OCI-LY7 (cell line): ENCODE measurements at regions not wholly inside any gene's neighbourhood (a gene's known extent, or its start where the extent isn't known, plus 50 kb on each side); places are given as distances from the start of the nearest gene placed in this dataset.
"Not testable (repeated sequence)": the region's sequence is repeated elsewhere in the genome, so short reads cannot be mapped to it uniquely, and the experiment has no call there.

Experiments
- BruUV-seq: library from RNA; stranded (reverse); fragments of 400-500 nt; replicated peaks from 2 replicates; lab custom pipeline; 2021; lab: Mats Ljungman, UMichigan
- CTCF ChIA-PET: fragments of 300-600 bp; sonication (Branson Sonifier 250); formaldehyde crosslinking; loops from one replicate; lab custom pipeline; 2022; ENCODE audit warnings: antibody characterized with exemption; ENCODE audit not compliant: unreplicated experiment; lab: Charles Lee
- POLR2A ChIA-PET: fragments of 300-600 bp; sonication (Branson Sonifier 250); formaldehyde crosslinking; loops from one replicate; lab custom pipeline; 2022; ENCODE audit warnings: antibody characterized with exemption; lab: Charles Lee
- DNase-seq: peaks from one replicate; pipeline ENCODE4 v3.0.0-alpha.2; 2015; ENCODE audit warnings: low spot score
- H2AFZ ChIP-seq: fragments of 200-600 bp; sonication (generic), shearing (Covaris generic); 2 replicates; pipeline ENCODE4 v1.6.1; 2014; ENCODE audit warnings: mild to moderate bottlenecking, antibody characterized with exemption, low read length, moderate library complexity
- H3K27ac ChIP-seq: fragments of 200-600 bp; sonication (generic); 2 replicates; pipeline ENCODE4 v1.5.1; 2014; ENCODE audit warnings: mixed run types, low read depth, mild to moderate bottlenecking, moderate library complexity, low read length, inconsistent platforms; ENCODE audit not compliant: poor library complexity, severe bottlenecking
- H3K36me3 ChIP-seq: fragments of 200-600 bp; sonication (generic); 2 replicates; pipeline ENCODE4 v1.6.1; 2014; ENCODE audit warnings: mild to moderate bottlenecking, antibody characterized with exemption, low read length, moderate library complexity, mixed read lengths; ENCODE audit not compliant: insufficient read depth
- H3K4me1 ChIP-seq: fragments of 200-600 bp; sonication (generic); 2 replicates; pipeline ENCODE4 v1.5.1; 2014; ENCODE audit warnings: mild to moderate bottlenecking, low read length; ENCODE audit not compliant: insufficient read depth, poor library complexity, severe bottlenecking
- H3K4me2 ChIP-seq: fragments of 200-600 bp; sonication (generic); 2 replicates; pipeline ENCODE4 v1.6.1; 2014; ENCODE audit warnings: mild to moderate bottlenecking, low read length
- H3K4me3 ChIP-seq: fragments of 200-600 bp; sonication (generic); 2 replicates; pipeline ENCODE4 v1.5.1; 2014; ENCODE audit warnings: mild to moderate bottlenecking, low read depth, low read length; ENCODE audit not compliant: poor library complexity, severe bottlenecking
- H3K79me2 ChIP-seq: fragments of 200-600 bp; sonication (generic); 2 replicates; pipeline ENCODE4 v1.6.1; 2016; ENCODE audit warnings: low read depth, mild to moderate bottlenecking, low read length, moderate library complexity, mixed read lengths; ENCODE audit not compliant: insufficient read depth
- H3K9me2 ChIP-seq: fragments of 200-600 bp; sonication (generic); 2 replicates; pipeline ENCODE4 v1.6.1; 2016; ENCODE audit warnings: mild to moderate bottlenecking, low read length, mixed read lengths; ENCODE audit not compliant: insufficient read depth
- H3K9me3 ChIP-seq: fragments of 200-600 bp; sonication (generic); 2 replicates; pipeline ENCODE4 v1.6.1; 2014; ENCODE audit warnings: mild to moderate bottlenecking, mixed run types, low read length, mixed read lengths
- H4K20me1 ChIP-seq: fragments of 200-600 bp; sonication (generic); 2 replicates; pipeline ENCODE4 v1.6.1; 2014; ENCODE audit warnings: mild to moderate bottlenecking, antibody characterized with exemption, low read length, moderate library complexity, mixed read lengths; ENCODE audit not compliant: insufficient read depth
- intact Hi-C: fragments of 100-400 bp; cut with micrococcal nuclease; formaldehyde crosslinking; loops from one replicate; pipeline ENCODE4 v1.10.0; 2022; ENCODE audit not compliant: unreplicated experiment

- H3K4me2 ChIP-seq, H3K4me1 ChIP-seq, H4K20me1 ChIP-seq, H3K79me2 ChIP-seq, H2AFZ ChIP-seq, H3K4me3 ChIP-seq, H3K27ac ChIP-seq, DNase-seq, intact Hi-C loops, H3K9me3 ChIP-seq, H3K36me3 ChIP-seq, CTCF ChIA-PET, BruUV-seq, H3K9me2 ChIP-seq: not testable (repeated sequence)
- POLR2A ChIA-PET = interaction anchor here (0.7 kb wide), 1 partner anchor 891 kb away, joined by 3 read pairs; no protein-coding TSS in a partner anchor
Measured at GRCh38 chr7:149982537-149983112, 108.9 kb downstream of the ATP6V0E2 start.

GRCh38 chr7:149986866-149987265 lies 113.1 kb downstream of the ATP6V0E2 start:
- H3K27ac ChIP-seq, intact Hi-C loops, H3K79me2 ChIP-seq, DNase-seq, H2AFZ ChIP-seq, H3K4me2 ChIP-seq, H3K4me1 ChIP-seq, CTCF ChIA-PET, H3K9me3 ChIP-seq, H3K9me2 ChIP-seq, BruUV-seq, H4K20me1 ChIP-seq, POLR2A ChIA-PET, H3K4me3 ChIP-seq, H3K36me3 ChIP-seq: not testable (repeated sequence)

GRCh38 chr7:149991652-149992302 lies 118.0 kb downstream of the ATP6V0E2 start:
- H3K9me3 ChIP-seq, BruUV-seq, H3K36me3 ChIP-seq, POLR2A ChIA-PET, H3K4me3 ChIP-seq, intact Hi-C loops, H4K20me1 ChIP-seq, H3K4me1 ChIP-seq, H2AFZ ChIP-seq, CTCF ChIA-PET, H3K4me2 ChIP-seq, H3K79me2 ChIP-seq, H3K9me2 ChIP-seq, H3K27ac ChIP-seq, DNase-seq: not testable (repeated sequence)

- H3K79me2 ChIP-seq, BruUV-seq, H3K4me2 ChIP-seq, H3K9me2 ChIP-seq, H3K4me3 ChIP-seq, CTCF ChIA-PET, H3K9me3 ChIP-seq, H3K27ac ChIP-seq, H3K36me3 ChIP-seq, H3K4me1 ChIP-seq, DNase-seq, H4K20me1 ChIP-seq, POLR2A ChIA-PET, intact Hi-C loops, H2AFZ ChIP-seq: not testable (repeated sequence)
Measured at GRCh38 chr7:149992366-149992765, 118.6 kb downstream of the ATP6V0E2 start.

GRCh38 chr7:149995369-149996026 lies 121.7 kb downstream of the ATP6V0E2 start:
- intact Hi-C loops, H3K4me2 ChIP-seq, H3K4me1 ChIP-seq, POLR2A ChIA-PET, DNase-seq, BruUV-seq, H3K9me2 ChIP-seq, H3K27ac ChIP-seq, H3K36me3 ChIP-seq, H4K20me1 ChIP-seq, H3K9me3 ChIP-seq, H3K79me2 ChIP-seq, H2AFZ ChIP-seq, H3K4me3 ChIP-seq: not testable (repeated sequence)
- CTCF ChIA-PET = interaction anchor here (0.5 kb wide), 1 partner anchor 254 kb away, joined by 3 read pairs; no protein-coding TSS in a partner anchor
